Neutrophil (primary cell): ENCODE measurements at regions not wholly inside any gene's neighbourhood (a gene's known extent, or its start where the extent isn't known, plus 50 kb on each side); places are given as distances from the start of the nearest gene placed in this dataset.

Experiments
- H3K27ac ChIP-seq: fragments of 200-600 bp; sonication (generic); 2 replicates; pipeline ENCODE4 v1.5.1; 2016; ENCODE audit warnings: mild to moderate bottlenecking, moderate library complexity
- H3K27me3 ChIP-seq: fragments of 200-600 bp; sonication (generic); 2 replicates; pipeline ENCODE4 v1.6.0; 2016; ENCODE audit warnings: mild to moderate bottlenecking
- H3K36me3 ChIP-seq: fragments of 200-600 bp; sonication (generic); 2 replicates; pipeline ENCODE4 v1.5.1; 2017
- H3K4me1 ChIP-seq, 2 experiments: fragments of 200-600 bp in 1 of 2; sonication (generic) in 1 of 2; 1 replicate in 1 of 2; 2 replicates in 1 of 2; pipeline versions ENCODE4 v1.5.1 to v1.6.1; 2013 to 2016; ENCODE audit warnings: low read depth in 1 of 2, low read length in 1 of 2, mild to moderate bottlenecking in 1 of 2, moderate library complexity in 1 of 2; ENCODE audit not compliant: control insufficient read depth in 1 of 2, insufficient read depth in 1 of 2
- H3K4me3 ChIP-seq, 2 experiments: fragments of 200-600 bp in 1 of 2; sonication (generic) in 1 of 2; 1 replicate in 1 of 2; 2 replicates in 1 of 2; pipeline ENCODE4 v1.5.1; 2013 to 2016; ENCODE audit warnings: low read depth in 1 of 2, low read length in 1 of 2, mild to moderate bottlenecking in 1 of 2, moderate library complexity in 1 of 2
- H3K9me3 ChIP-seq: fragments of 200-600 bp; sonication (generic); 2 replicates; pipeline ENCODE4 v1.5.1; 2016
- CTCF ChIP-seq: fragments of 200-600 bp; sonication (generic); IDR thresholded peaks from 2 replicates; pipeline ENCODE4 v1.5.1; 2016; ENCODE audit warnings: antibody characterized with exemption

- H3K27me3 ChIP-seq, result peaks cover 86% of the 10 kb centered on the region
- H3K4me3 ChIP-seq, result no peak overlapping the region
- H3K36me3 ChIP-seq, result no peaks in the 10 kb centered on the region
- H3K27ac ChIP-seq, result no peak overlapping the region
- no peaks in the 10 kb centered on the region for H3K9me3 ChIP-seq
- no peaks in the 10 kb centered on the region for H3K4me1 ChIP-seq
- TF ChIP-seq CTCF, result no peak
Observed at GRCh38 chr5:3120028-3120427, 368.6 kb upstream of the IRX2 start.

- Histone ChIP-seq H3K36me3 (no peaks in the 10 kb centered on the region), H3K27me3 (peaks cover 86% of the 10 kb centered on the region), H3K27ac (no peak overlapping the region), H3K9me3 (no peaks in the 10 kb centered on the region), H3K4me3 (no peak overlapping the region), H3K4me1 (no peaks in the 10 kb centered on the region)
- TF ChIP-seq CTCF, result no peak
Observed at GRCh38 chr5:3119435-3119834, 368.0 kb upstream of the IRX2 start.

GRCh38 chr5:3118340-3118739 is 366.9 kb upstream of the IRX2 start:
- Histone ChIP-seq H3K9me3 (no peaks in the 10 kb centered on the region), H3K27ac (no peak overlapping the region), H3K27me3 (peaks cover 81% of the 10 kb centered on the region), H3K4me3 (no peak overlapping the region), H3K4me1 (no peaks in the 10 kb centered on the region), H3K36me3 (no peaks in the 10 kb centered on the region)
- TF ChIP-seq CTCF, result no peak

- Histone ChIP-seq H3K27ac (no peak overlapping the region), H3K27me3 (peaks cover 62% of the 10 kb centered on the region), H3K36me3 (no peaks in the 10 kb centered on the region), H3K9me3 (no peaks in the 10 kb centered on the region), H3K4me1 (no peaks in the 10 kb centered on the region), H3K4me3 (no peak overlapping the region)
- no peak for TF ChIP-seq CTCF
Observed at GRCh38 chr5:3116366-3116765, 364.9 kb upstream of the IRX2 start.

- no peak for TF ChIP-seq CTCF
- Histone ChIP-seq H3K9me3 (no peaks in the 10 kb centered on the region), H3K27ac (no peak overlapping the region), H3K4me1 (no peaks in the 10 kb centered on the region), H3K4me3 (no peak overlapping the region), H3K36me3 (no peaks in the 10 kb centered on the region), H3K27me3 (peaks cover 43% of the 10 kb centered on the region)
Observed at GRCh38 chr5:3114467-3114866, 363.0 kb upstream of the IRX2 start.

GRCh38 chr5:3110371-3110770 is 358.9 kb upstream of the IRX2 start:
- Histone ChIP-seq H3K9me3 (no peaks in the 10 kb centered on the region), H3K27ac (no peak overlapping the region), H3K36me3 (no peaks in the 10 kb centered on the region), H3K4me3 (no peak overlapping the region), H3K4me1 (no peaks in the 10 kb centered on the region), H3K27me3 (peaks cover 10% of the 10 kb centered on the region)
- no peak for TF ChIP-seq CTCF
